ENCODE measurements at regions not wholly inside any gene's neighbourhood (a gene's known extent, or its start where the extent isn't known, plus 50 kb on each side); places are given as distances from the start of the nearest gene placed in this dataset.

DNA sequence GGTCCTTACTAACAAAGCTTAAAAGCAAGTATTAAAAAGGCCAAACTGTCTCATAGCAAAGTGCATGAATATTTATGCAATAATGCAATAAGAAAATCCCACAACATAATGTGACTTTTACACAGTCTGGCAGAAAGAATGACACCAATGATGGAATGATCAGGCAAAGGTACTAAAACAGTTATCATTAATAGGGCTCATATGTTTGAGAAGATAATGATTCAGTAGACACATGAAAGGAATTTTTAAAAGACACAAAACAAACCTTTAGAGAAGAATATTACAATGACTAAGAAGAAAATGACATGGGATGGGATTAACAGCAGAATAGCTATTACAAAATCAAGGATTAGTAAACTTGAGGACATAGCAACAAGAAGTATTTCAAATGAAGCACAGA is 1411.2 kb upstream of the TMEM132C start:
- no peaks in the 10 kb centered on the region for H3K27me3 Mint-ChIP-seq (ENCODE audit: low read depth in 2 of 2)
- ATAC-seq (no peak), DNase-seq (no peak)
- peaks cover 2 to 5% of the 10 kb centered on the region in 2 donors for H3K9me3 Mint-ChIP-seq
- H3K27ac Mint-ChIP-seq: no peak overlapping the region
- intact Hi-C loops (cut with micrococcal nuclease): no loop called here
- H3K36me3 ChIP-seq (ENCODE audit: control insufficient read depth, insufficient read depth, low read length): no peaks in the 10 kb centered on the region
- no peak overlapping the region for H3K27ac ChIP-seq (ENCODE audit: low read length)
- H3K4me3 ChIP-seq (ENCODE audit: low read length): no peak overlapping the region
- H3K36me3 Mint-ChIP-seq: no peaks in the 10 kb centered on the region
- H3K27me3 ChIP-seq (ENCODE audit: control insufficient read depth, insufficient read depth, low read length): no peaks in the 10 kb centered on the region
- no peaks in the 10 kb centered on the region for H3K4me1 Mint-ChIP-seq
- H3K9me3 ChIP-seq (ENCODE audit: control insufficient read depth, insufficient read depth, low read length): no peaks in the 10 kb centered on the region
- no peaks in the 10 kb centered on the region for H3K4me1 ChIP-seq (ENCODE audit: control insufficient read depth, insufficient read depth, low read length)
- no peak overlapping the region for H3K4me3 Mint-ChIP-seq
- TF ChIP-seq, protein P1, sequence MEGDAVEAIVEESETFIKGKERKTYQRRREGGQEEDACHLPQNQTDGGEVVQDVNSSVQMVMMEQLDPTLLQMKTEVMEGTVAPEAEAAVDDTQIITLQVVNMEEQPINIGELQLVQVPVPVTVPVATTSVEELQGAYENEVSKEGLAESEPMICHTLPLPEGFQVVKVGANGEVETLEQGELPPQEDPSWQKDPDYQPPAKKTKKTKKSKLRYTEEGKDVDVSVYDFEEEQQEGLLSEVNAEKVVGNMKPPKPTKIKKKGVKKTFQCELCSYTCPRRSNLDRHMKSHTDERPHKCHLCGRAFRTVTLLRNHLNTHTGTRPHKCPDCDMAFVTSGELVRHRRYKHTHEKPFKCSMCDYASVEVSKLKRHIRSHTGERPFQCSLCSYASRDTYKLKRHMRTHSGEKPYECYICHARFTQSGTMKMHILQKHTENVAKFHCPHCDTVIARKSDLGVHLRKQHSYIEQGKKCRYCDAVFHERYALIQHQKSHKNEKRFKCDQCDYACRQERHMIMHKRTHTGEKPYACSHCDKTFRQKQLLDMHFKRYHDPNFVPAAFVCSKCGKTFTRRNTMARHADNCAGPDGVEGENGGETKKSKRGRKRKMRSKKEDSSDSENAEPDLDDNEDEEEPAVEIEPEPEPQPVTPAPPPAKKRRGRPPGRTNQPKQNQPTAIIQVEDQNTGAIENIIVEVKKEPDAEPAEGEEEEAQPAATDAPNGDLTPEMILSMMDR (IDR thresholded peaks at IDR 0.05): no peak

DNA sequence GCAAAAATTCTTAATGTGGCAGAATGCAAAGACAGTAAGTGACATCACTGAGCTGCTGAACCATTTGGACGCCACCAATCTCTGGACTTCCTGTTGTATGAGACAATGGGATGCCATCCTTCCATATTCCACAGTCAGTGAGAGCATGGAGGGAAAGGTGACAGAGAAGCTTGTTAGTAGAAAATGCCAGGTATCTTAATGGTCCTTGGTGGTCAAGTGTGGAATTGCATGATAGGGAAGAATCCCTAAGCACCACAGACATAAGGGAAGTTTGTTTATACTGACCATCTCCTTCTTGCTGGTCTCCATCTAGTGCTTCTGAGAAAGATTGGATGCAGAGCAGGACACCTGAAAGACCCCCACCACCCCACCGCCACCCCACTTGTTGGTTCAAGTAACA is 1410.0 kb upstream of the TMEM132C start:
- no peaks in the 10 kb centered on the region for H3K4me1 ChIP-seq (ENCODE audit: control insufficient read depth, insufficient read depth, low read length)
- Mint-ChIP-seq H3K4me3 (no peak overlapping the region), H3K36me3 (no peaks in the 10 kb centered on the region), H3K27ac (no peak overlapping the region), H3K9me3 (peaks cover 2 to 5% of the 10 kb centered on the region in 2 donors), H3K4me1 (no peaks in the 10 kb centered on the region), H3K27me3 (ENCODE audit: low read depth in 2 of 2) (no peaks in the 10 kb centered on the region)
- 100% methylated on average over 1 of the region's 2 CpGs for WGBS (ENCODE audit: insufficient coverage)
- no peak overlapping the region for H3K4me3 ChIP-seq (ENCODE audit: low read length)
- intact Hi-C loops (cut with micrococcal nuclease): no loop called here
- TF ChIP-seq, protein P1 (IDR thresholded peaks at IDR 0.05): no peak
- H3K9me3 ChIP-seq (ENCODE audit: control insufficient read depth, insufficient read depth, low read length): no peaks in the 10 kb centered on the region
- DNase-seq: no peak
- no peaks in the 10 kb centered on the region for H3K27me3 ChIP-seq (ENCODE audit: control insufficient read depth, insufficient read depth, low read length)
- H3K36me3 ChIP-seq (ENCODE audit: control insufficient read depth, insufficient read depth, low read length): no peaks in the 10 kb centered on the region
- no peak overlapping the region for H3K27ac ChIP-seq (ENCODE audit: low read length)
- no peak for ATAC-seq

DNA sequence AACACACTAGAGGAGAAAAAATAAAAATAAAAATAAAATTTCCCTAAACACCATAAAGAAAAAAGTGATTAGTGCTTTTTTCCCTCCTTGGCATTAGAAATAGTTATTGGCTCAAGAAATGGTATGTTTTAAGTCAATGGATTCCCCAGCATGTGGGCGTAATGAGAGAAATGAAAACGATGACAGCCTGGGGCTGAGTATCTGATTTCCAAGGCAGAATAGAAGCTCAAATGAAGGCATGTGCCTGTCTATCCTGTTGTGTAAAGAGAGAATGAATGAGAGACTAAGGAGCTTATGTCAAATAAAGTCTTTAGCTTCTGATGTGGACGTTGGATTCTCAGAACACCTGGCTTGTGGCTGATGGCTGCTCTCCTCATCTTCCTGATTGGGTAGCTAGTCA is 1408.4 kb upstream of the TMEM132C start:
- 70% methylated on average over 3 of the region's 3 CpGs for WGBS (ENCODE audit: insufficient coverage)
- Histone ChIP-seq H3K9me3 (ENCODE audit: control insufficient read depth, insufficient read depth, low read length) (no peaks in the 10 kb centered on the region), H3K4me1 (ENCODE audit: control insufficient read depth, insufficient read depth, low read length) (no peaks in the 10 kb centered on the region), H3K27ac (ENCODE audit: low read length) (no peak overlapping the region), H3K4me3 (ENCODE audit: low read length) (no peak overlapping the region), H3K27me3 (ENCODE audit: control insufficient read depth, insufficient read depth, low read length) (no peaks in the 10 kb centered on the region), H3K36me3 (ENCODE audit: control insufficient read depth, insufficient read depth, low read length) (no peaks in the 10 kb centered on the region)
- intact Hi-C loops (cut with micrococcal nuclease): no loop called here
- no peaks in the 10 kb centered on the region for H3K36me3 Mint-ChIP-seq
- no peak overlapping the region for H3K27ac Mint-ChIP-seq
- TF ChIP-seq, protein P1 (IDR thresholded peaks at IDR 0.05): no peak
- ATAC-seq: no peak
- H3K4me1 Mint-ChIP-seq: no peaks in the 10 kb centered on the region
- no peaks in the 10 kb centered on the region for H3K27me3 Mint-ChIP-seq (ENCODE audit: low read depth in 2 of 2)
- H3K4me3 Mint-ChIP-seq: no peak overlapping the region
- DNase-seq: no peak
- H3K9me3 Mint-ChIP-seq: peaks cover 2% of the 10 kb centered on the region in 2 donors

DNA sequence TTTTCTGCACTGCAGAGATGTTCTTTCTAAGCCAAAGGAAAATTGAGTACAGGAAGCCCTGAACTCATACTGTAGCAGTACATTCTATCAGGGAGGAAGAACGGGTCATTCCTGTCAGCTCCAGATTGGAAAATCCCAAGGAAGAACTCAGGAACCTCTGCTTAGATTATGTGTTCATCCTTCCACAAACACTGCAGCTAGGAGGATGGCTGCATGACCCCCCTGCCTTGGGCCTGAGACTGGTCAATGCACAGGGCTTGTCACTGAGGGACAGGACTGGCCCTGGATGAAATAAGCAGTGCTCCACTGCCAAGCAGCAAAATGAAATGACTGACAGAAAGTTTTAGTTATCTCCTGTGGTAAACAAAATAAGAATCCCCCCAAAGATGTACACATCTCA is 1406.8 kb upstream of the TMEM132C start:
- Mint-ChIP-seq H3K4me3 (no peak overlapping the region), H3K9me3 (peaks cover 2 to 6% of the 10 kb centered on the region in 2 donors), H3K27me3 (ENCODE audit: low read depth in 2 of 2) (no peaks in the 10 kb centered on the region), H3K27ac (no peak overlapping the region), H3K36me3 (no peaks in the 10 kb centered on the region), H3K4me1 (no peaks in the 10 kb centered on the region)
- TF ChIP-seq, protein P1 (IDR thresholded peaks at IDR 0.05): no peak
- H3K9me3 ChIP-seq (ENCODE audit: control insufficient read depth, insufficient read depth, low read length): no peaks in the 10 kb centered on the region
- intact Hi-C loops (cut with micrococcal nuclease): no loop called here
- H3K27ac ChIP-seq (ENCODE audit: low read length): no peak overlapping the region
- no peak overlapping the region for H3K4me3 ChIP-seq (ENCODE audit: low read length)
- no peaks in the 10 kb centered on the region for H3K4me1 ChIP-seq (ENCODE audit: control insufficient read depth, insufficient read depth, low read length)
- DNase-seq: no peak
- WGBS (ENCODE audit: insufficient coverage): 78% methylated on average over 1 of the region's 1 CpG
- no peaks in the 10 kb centered on the region for H3K36me3 ChIP-seq (ENCODE audit: control insufficient read depth, insufficient read depth, low read length)
- no peak for ATAC-seq
- no peaks in the 10 kb centered on the region for H3K27me3 ChIP-seq (ENCODE audit: control insufficient read depth, insufficient read depth, low read length)

Measured in natural killer cell (primary cell).